ENCODE measurements at regions not wholly inside any gene's neighbourhood (a gene's known extent, or its start where the extent isn't known, plus 50 kb on each side); places are given as distances from the start of the nearest gene placed in this dataset.

- DNase-seq (ENCODE audit: extremely low spot score in 2 of 2), result peak in 1 of 2 donors; percentile 54
Measured at GRCh38 chr2:23198316-23199114, 186.5 kb upstream of the KLHL29 start.

GRCh38 chr2:23199115-23199918 is 185.7 kb upstream of the KLHL29 start:
- no peaks in the 10 kb centered on the region for H3K27me3 ChIP-seq

More at GRCh38 chr2:23198316-23199114, 186.5 kb upstream of the KLHL29 start:
- intact Hi-C loops (cut with DNase I), result no loop called here
- TF ChIP-seq POLR2AphosphoS5 (IDR thresholded peaks at IDR 0.05; ENCODE audit: insufficient read depth in 1 of 2, low read depth in 1 of 2) (no peak), POLR2A (IDR thresholded peaks at IDR 0.05) (no peak)
- TF ChIP-seq, protein P1, sequence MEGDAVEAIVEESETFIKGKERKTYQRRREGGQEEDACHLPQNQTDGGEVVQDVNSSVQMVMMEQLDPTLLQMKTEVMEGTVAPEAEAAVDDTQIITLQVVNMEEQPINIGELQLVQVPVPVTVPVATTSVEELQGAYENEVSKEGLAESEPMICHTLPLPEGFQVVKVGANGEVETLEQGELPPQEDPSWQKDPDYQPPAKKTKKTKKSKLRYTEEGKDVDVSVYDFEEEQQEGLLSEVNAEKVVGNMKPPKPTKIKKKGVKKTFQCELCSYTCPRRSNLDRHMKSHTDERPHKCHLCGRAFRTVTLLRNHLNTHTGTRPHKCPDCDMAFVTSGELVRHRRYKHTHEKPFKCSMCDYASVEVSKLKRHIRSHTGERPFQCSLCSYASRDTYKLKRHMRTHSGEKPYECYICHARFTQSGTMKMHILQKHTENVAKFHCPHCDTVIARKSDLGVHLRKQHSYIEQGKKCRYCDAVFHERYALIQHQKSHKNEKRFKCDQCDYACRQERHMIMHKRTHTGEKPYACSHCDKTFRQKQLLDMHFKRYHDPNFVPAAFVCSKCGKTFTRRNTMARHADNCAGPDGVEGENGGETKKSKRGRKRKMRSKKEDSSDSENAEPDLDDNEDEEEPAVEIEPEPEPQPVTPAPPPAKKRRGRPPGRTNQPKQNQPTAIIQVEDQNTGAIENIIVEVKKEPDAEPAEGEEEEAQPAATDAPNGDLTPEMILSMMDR (IDR thresholded peaks at IDR 0.05), result no peak
- no peaks in the 10 kb centered on the region for H3K36me3 ChIP-seq
- no peaks in the 10 kb centered on the region for H3K27me3 ChIP-seq
- no peak overlapping the region for H3K27ac ChIP-seq
- H3K4me3 ChIP-seq, result no peak overlapping the region
- H3K9me3 ChIP-seq, result no peaks in the 10 kb centered on the region
- H3K4me1 ChIP-seq, result no peaks in the 10 kb centered on the region

DNA sequence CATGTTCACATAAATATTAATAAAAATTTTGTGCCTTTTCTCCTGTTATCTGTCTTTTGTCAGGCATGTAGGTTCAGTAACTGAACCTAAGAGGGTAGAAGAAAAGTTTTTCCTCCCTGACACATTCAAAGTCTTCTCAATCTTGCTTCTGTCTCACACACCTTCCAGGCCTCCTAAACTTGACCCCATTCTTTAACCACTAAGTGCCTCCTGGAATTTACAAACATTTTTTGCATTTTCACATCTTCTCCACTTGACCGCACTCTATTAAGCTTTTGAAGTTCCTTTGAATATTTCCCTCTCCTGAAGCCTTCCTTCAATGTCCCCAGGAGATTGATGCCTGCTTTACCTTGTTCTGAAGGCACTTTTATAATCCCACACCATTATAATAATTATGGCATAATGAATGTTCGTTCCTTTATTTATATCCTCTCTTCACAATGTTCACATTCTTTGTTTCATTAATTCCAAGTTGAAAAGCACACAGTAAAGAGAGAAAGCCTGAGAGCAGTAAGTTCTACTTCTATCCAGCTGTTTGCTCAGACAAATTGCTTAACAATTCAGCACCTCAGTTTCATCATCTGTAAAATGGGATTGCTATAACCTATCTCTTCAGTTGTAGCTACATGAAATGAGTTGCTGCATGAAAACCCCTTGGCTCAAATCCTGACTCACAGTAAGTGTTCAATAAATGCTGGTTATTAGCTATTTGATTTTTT is 184.8 kb upstream of the KLHL29 start:
- TF ChIP-seq POLR2A (IDR thresholded peaks at IDR 0.05) (no peak), POLR2AphosphoS5 (IDR thresholded peaks at IDR 0.05; ENCODE audit: insufficient read depth in 1 of 2, low read depth in 1 of 2) (no peak)
- TF ChIP-seq, protein P1 (IDR thresholded peaks at IDR 0.05), result no peak
- no peaks in the 10 kb centered on the region for H3K36me3 ChIP-seq
- H3K9me3 ChIP-seq, result no peaks in the 10 kb centered on the region
- no peak overlapping the region for H3K4me3 ChIP-seq
- intact Hi-C loops (cut with DNase I), result no loop called here
- H3K27me3 ChIP-seq, result no peaks in the 10 kb centered on the region
- no peak for DNase-seq (ENCODE audit: extremely low spot score in 2 of 2)
- no peak overlapping the region for H3K27ac ChIP-seq
- no peaks in the 10 kb centered on the region for H3K4me1 ChIP-seq

More at GRCh38 chr2:23199115-23199918, 185.7 kb upstream of the KLHL29 start:
- Histone ChIP-seq H3K4me3 (no peak overlapping the region), H3K9me3 (no peaks in the 10 kb centered on the region), H3K27ac (no peak overlapping the region), H3K4me1 (no peaks in the 10 kb centered on the region), H3K36me3 (no peaks in the 10 kb centered on the region)
- no peak for TF ChIP-seq POLR2AphosphoS5 (IDR thresholded peaks at IDR 0.05; ENCODE audit: insufficient read depth in 1 of 2, low read depth in 1 of 2)
- no peak for TF ChIP-seq POLR2A (IDR thresholded peaks at IDR 0.05)
- TF ChIP-seq, protein P1 (IDR thresholded peaks at IDR 0.05), result no peak
- peak; percentile 32 to 49 for DNase-seq (ENCODE audit: extremely low spot score in 2 of 2)
- intact Hi-C loops (cut with DNase I), result no loop called here

DNA sequence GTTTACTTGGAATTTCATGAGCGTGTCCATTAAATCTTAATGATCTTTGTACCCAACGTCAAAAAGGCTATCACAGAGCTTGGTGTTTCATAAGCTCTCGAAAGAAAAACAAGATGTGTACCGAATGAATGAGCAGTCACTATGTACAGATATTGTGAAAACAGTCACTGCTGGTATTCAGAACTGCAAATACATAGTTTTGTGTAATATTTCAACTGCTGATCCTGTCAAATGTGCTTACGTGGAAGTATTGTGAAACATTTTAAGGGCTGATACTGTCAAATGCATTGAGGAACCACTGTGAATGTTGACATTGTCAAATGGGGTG is 184.2 kb upstream of the KLHL29 start:
- Histone ChIP-seq H3K27me3 (no peaks in the 10 kb centered on the region), H3K4me1 (no peaks in the 10 kb centered on the region), H3K27ac (no peak overlapping the region), H3K36me3 (no peaks in the 10 kb centered on the region), H3K4me3 (no peak overlapping the region), H3K9me3 (no peaks in the 10 kb centered on the region)
- TF ChIP-seq POLR2A (IDR thresholded peaks at IDR 0.05), result no peak
- TF ChIP-seq POLR2AphosphoS5 (IDR thresholded peaks at IDR 0.05; ENCODE audit: insufficient read depth in 1 of 2, low read depth in 1 of 2), result no peak
- TF ChIP-seq, protein P1 (IDR thresholded peaks at IDR 0.05), result no peak
- no peak for DNase-seq (ENCODE audit: extremely low spot score in 2 of 2)
- intact Hi-C loops (cut with DNase I), result no loop called here

All from vagina (tissue), 2 donors.